ENCODE measurements at regions not wholly inside any gene's neighbourhood (a gene's known extent, or its start where the extent isn't known, plus 50 kb on each side); places are given as distances from the start of the nearest gene placed in this dataset.

GRCh38 chr3:180282386-180282785 lies 245.6 kb upstream of the PEX5L start:
- Histone ChIP-seq H3K27ac (no peak overlapping the region), H3K4me3 (no peak overlapping the region), H3K4me1 (peaks cover 0 to 4% (median 0%) of the 10 kb centered on the region in 12 donors), H3K9me3 (no peaks in the 10 kb centered on the region), H3K27me3 (no peaks in the 10 kb centered on the region), H3K36me3 (no peaks in the 10 kb centered on the region)
- TF ChIP-seq POLR2A (IDR thresholded peaks at IDR 0.05): no peak
- TF ChIP-seq, protein P1, sequence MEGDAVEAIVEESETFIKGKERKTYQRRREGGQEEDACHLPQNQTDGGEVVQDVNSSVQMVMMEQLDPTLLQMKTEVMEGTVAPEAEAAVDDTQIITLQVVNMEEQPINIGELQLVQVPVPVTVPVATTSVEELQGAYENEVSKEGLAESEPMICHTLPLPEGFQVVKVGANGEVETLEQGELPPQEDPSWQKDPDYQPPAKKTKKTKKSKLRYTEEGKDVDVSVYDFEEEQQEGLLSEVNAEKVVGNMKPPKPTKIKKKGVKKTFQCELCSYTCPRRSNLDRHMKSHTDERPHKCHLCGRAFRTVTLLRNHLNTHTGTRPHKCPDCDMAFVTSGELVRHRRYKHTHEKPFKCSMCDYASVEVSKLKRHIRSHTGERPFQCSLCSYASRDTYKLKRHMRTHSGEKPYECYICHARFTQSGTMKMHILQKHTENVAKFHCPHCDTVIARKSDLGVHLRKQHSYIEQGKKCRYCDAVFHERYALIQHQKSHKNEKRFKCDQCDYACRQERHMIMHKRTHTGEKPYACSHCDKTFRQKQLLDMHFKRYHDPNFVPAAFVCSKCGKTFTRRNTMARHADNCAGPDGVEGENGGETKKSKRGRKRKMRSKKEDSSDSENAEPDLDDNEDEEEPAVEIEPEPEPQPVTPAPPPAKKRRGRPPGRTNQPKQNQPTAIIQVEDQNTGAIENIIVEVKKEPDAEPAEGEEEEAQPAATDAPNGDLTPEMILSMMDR (IDR thresholded peaks at IDR 0.05): no peak
- intact Hi-C loops (cut with DNase I): no loop called here
- DNase-seq (no peak), ATAC-seq (no peak)

DNA sequence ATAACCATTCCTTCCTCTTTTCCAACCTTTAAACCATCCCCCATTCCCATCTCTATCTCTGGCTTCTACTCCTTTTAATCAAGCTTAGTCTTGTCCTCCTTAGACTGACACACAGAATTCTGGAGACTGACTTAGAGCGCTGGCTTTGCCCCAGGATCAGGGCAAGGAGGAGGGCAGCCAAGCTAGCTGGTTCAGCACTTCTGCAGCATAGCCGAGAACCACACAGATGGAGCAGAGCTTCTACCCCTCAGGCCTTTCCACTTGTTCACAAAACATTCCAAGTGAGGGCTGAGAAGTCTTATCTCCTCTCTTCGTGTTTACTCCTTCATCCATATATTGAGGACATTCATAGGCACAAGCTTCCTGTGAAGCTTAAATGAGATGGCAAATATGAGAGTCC lies 246.5 kb upstream of the PEX5L start:
- Histone ChIP-seq H3K4me3 (no peak overlapping the region), H3K27me3 (no peaks in the 10 kb centered on the region), H3K27ac (no peak overlapping the region), H3K36me3 (no peaks in the 10 kb centered on the region), H3K9me3 (no peaks in the 10 kb centered on the region), H3K4me1 (peaks cover 0 to 4% (median 0%) of the 10 kb centered on the region in 12 donors)
- TF ChIP-seq, protein P1 (IDR thresholded peaks at IDR 0.05): no peak
- TF ChIP-seq POLR2A (IDR thresholded peaks at IDR 0.05): no peak
- WGBS, 4 donors: 60 to 75% (median 70%) methylated on average over 3 of the region's 3 CpGs
- no peak for DNase-seq
- ATAC-seq: no peak
- intact Hi-C loops (cut with DNase I): no loop called here

DNA sequence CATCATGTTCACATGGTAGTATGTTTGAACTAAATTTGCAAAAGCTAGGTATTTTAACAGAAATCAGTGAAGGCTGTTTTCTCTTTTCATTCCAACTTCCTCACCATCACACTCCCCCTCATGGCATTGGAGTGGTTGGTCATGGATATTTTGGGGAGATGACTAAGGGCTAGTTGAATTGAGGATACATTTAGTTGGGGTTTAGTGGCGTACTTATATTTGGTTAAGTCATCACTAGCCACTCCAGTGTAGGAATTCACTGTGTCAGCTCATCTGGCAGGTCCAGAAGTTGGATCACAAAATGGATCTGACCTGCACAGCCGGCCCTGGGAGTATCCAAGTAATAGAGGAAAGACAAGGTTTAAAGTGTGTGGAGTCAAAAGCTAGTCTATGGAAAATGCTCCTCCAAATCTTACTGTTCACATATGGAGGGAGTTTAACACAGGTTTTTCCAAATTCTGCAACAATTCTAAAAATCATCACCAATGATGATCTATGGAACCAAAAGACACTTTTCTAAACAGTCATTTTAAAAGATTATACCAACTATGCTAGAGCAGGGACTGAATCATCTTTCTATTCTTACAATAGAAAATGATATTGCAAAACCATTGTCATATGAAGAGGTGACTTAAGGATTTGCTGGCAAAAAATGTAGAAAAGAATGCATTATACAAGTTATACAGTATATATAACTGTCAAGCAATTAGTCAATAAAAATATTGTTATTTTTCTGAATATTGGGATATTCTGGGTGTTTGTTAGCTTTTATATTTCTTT lies 247.8 kb upstream of the PEX5L start:
- WGBS, 4 donors: 66 to 81% (median 73%) methylated on average over 2 of the region's 2 CpGs
- DNase-seq (no peak), ATAC-seq (no peak)
- H3K36me3 ChIP-seq: no peaks in the 10 kb centered on the region
- no peak overlapping the region for H3K4me3 ChIP-seq
- TF ChIP-seq, protein P1 (IDR thresholded peaks at IDR 0.05): no peak
- TF ChIP-seq POLR2A (IDR thresholded peaks at IDR 0.05): no peak
- no peaks in the 10 kb centered on the region for H3K27me3 ChIP-seq
- no peak overlapping the region for H3K27ac ChIP-seq
- intact Hi-C loops (cut with DNase I): no loop called here
- no peaks in the 10 kb centered on the region for H3K9me3 ChIP-seq
- H3K4me1 ChIP-seq: no peaks in the 10 kb centered on the region

DNA sequence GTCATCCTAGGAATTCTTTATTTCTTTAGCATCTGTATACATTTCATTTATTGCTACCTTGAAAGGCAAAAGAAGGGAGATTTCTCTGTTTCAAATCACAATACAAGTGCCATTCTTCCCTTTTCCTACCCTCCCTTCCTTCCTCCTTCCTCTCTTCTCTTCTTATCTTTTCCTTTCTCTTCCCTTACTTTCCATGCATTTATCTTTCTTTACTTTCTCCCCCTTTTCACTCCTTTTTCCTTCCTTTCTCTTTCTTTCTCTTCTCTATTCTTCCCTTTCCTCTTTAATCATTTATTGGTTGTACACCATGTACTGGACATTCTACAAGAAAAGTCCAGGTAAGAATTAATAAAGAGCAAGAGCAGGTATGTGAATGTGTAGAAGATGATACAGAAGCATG lies 251.0 kb upstream of the PEX5L start:
- intact Hi-C loops (cut with DNase I): no loop called here
- TF ChIP-seq, protein P1 (IDR thresholded peaks at IDR 0.05): no peak
- TF ChIP-seq POLR2A (IDR thresholded peaks at IDR 0.05): no peak
- Histone ChIP-seq H3K4me3 (no peak overlapping the region), H3K9me3 (no peaks in the 10 kb centered on the region), H3K27ac (no peak overlapping the region), H3K4me1 (no peaks in the 10 kb centered on the region), H3K36me3 (no peaks in the 10 kb centered on the region), H3K27me3 (no peaks in the 10 kb centered on the region)
- no peak for DNase-seq
- no peak for ATAC-seq
